ENCODE measurements at regions not wholly inside any gene's neighbourhood (a gene's known extent, or its start where the extent isn't known, plus 50 kb on each side); places are given as distances from the start of the nearest gene placed in this dataset.

GRCh38 chr6:166045173-166045859 is 122.3 kb downstream of the TBXT start:
- Histone ChIP-seq H3K4me1 (ENCODE audit: control insufficient read depth in 4 of 4, insufficient read depth in 4 of 4, low read length in 3 of 4) (no peaks in the 10 kb centered on the region), H3K36me3 (ENCODE audit: control insufficient read depth in 4 of 4, insufficient read depth in 3 of 4, low read depth in 1 of 4, low read length in 3 of 4) (no peaks in the 10 kb centered on the region), H3K27ac (ENCODE audit: low read depth in 1 of 2, low read length in 2 of 2) (no peak overlapping the region), H3K4me3 (ENCODE audit: low read depth in 1 of 3, low read length in 3 of 3) (no peak overlapping the region), H3K27me3 (ENCODE audit: control insufficient read depth in 4 of 4, insufficient read depth in 4 of 4, low read length in 3 of 4) (peaks cover 0 to 3% (median 0%) of the 10 kb centered on the region in 4 donors), H3K9me3 (ENCODE audit: control insufficient read depth in 4 of 4, low read length in 3 of 4) (peaks cover 0 to 2% (median 0%) of the 10 kb centered on the region in 4 donors), H3K9ac (ENCODE audit: low read depth in 1 of 2, low read length in 2 of 2) (no peak overlapping the region)
- DNase-seq (ENCODE audit: low spot score), result no peak
- TF ChIP-seq JUND (IDR thresholded peaks at IDR 0.05) (no peak), RAD21 (IDR thresholded peaks at IDR 0.05) (no peak), TAF1 (conservative IDR thresholded peaks at IDR 0.05) (no peak), FOXA2 (IDR thresholded peaks at IDR 0.05) (no peak), SP1 (IDR thresholded peaks at IDR 0.05) (no peak), ZBTB33 (IDR thresholded peaks at IDR 0.05) (no peak), YY1 (IDR thresholded peaks at IDR 0.05) (no peak)
- TF ChIP-seq, protein P1, sequence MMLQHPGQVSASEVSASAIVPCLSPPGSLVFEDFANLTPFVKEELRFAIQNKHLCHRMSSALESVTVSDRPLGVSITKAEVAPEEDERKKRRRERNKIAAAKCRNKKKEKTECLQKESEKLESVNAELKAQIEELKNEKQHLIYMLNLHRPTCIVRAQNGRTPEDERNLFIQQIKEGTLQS (IDR thresholded peaks at IDR 0.05), result no peak
- TF ChIP-seq, protein P2, sequence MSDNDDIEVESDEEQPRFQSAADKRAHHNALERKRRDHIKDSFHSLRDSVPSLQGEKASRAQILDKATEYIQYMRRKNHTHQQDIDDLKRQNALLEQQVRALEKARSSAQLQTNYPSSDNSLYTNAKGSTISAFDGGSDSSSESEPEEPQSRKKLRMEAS (IDR thresholded peaks at IDR 0.05), result no peak
- 55% methylated on average over 3 of the region's 3 CpGs for WGBS

GRCh38 chr6:166041277-166041676 is 126.4 kb downstream of the TBXT start:
- WGBS, result 67% methylated on average over 4 of the region's 4 CpGs

DNA sequence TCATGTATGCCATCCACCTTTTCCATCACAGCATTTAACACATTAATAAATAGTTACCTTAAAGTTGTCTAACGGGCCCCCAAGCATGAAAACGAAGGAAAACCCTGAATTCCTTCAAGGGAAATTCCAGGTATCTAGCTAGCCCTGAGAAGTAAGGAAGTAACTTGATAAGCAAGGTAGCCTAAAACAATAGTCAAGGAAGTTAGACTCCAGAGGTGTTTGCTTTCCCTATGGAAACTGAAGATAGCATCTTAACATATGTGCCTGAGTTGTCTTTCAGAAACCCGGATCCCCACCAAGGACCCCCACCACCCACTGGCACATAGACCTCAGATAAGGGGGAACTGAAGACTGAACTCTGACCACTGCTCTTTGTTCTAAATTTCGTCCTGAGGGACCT is 127.4 kb downstream of the TBXT start:
- 26% methylated on average over 4 of the region's 4 CpGs for WGBS
- H3K36me3 ChIP-seq (ENCODE audit: control insufficient read depth in 4 of 4, insufficient read depth in 3 of 4, low read depth in 1 of 4, low read length in 3 of 4), result no peaks in the 10 kb centered on the region
- H3K4me3 ChIP-seq (ENCODE audit: low read depth in 1 of 3, low read length in 3 of 3), result no peak overlapping the region
- no peak overlapping the region for H3K27ac ChIP-seq (ENCODE audit: low read depth in 1 of 2, low read length in 2 of 2)
- peaks cover 0 to 4% (median 0%) of the 10 kb centered on the region in 4 donors for H3K9me3 ChIP-seq (ENCODE audit: control insufficient read depth in 4 of 4, low read length in 3 of 4)
- no peaks in the 10 kb centered on the region for H3K4me1 ChIP-seq (ENCODE audit: control insufficient read depth in 4 of 4, insufficient read depth in 4 of 4, low read length in 3 of 4)
- no peak overlapping the region for H3K9ac ChIP-seq (ENCODE audit: low read depth in 1 of 2, low read length in 2 of 2)
- DNase-seq (ENCODE audit: low spot score), result no peak
- H3K27me3 ChIP-seq (ENCODE audit: control insufficient read depth in 4 of 4, insufficient read depth in 4 of 4, low read length in 3 of 4), result peaks cover 0 to 3% (median 0%) of the 10 kb centered on the region in 4 donors
- TF ChIP-seq, protein P1 (IDR thresholded peaks at IDR 0.05), result no peak
- TF ChIP-seq YY1 (IDR thresholded peaks at IDR 0.05), result no peak
- no peak for TF ChIP-seq ZBTB33 (IDR thresholded peaks at IDR 0.05)
- TF ChIP-seq RXRA (IDR thresholded peaks at IDR 0.05), result no peak
- no peak for TF ChIP-seq SP1 (IDR thresholded peaks at IDR 0.05)
- TF ChIP-seq HNF4A (conservative IDR thresholded peaks at IDR 0.05), result no peak
- no peak for TF ChIP-seq NR2F2 (IDR thresholded peaks at IDR 0.05)
- TF ChIP-seq TAF1 (conservative IDR thresholded peaks at IDR 0.05), result no peak
- TF ChIP-seq FOXA2 (IDR thresholded peaks at IDR 0.05), result no peak
- TF ChIP-seq HNF4G (IDR thresholded peaks at IDR 0.05), result no peak
- TF ChIP-seq, protein P3, sequence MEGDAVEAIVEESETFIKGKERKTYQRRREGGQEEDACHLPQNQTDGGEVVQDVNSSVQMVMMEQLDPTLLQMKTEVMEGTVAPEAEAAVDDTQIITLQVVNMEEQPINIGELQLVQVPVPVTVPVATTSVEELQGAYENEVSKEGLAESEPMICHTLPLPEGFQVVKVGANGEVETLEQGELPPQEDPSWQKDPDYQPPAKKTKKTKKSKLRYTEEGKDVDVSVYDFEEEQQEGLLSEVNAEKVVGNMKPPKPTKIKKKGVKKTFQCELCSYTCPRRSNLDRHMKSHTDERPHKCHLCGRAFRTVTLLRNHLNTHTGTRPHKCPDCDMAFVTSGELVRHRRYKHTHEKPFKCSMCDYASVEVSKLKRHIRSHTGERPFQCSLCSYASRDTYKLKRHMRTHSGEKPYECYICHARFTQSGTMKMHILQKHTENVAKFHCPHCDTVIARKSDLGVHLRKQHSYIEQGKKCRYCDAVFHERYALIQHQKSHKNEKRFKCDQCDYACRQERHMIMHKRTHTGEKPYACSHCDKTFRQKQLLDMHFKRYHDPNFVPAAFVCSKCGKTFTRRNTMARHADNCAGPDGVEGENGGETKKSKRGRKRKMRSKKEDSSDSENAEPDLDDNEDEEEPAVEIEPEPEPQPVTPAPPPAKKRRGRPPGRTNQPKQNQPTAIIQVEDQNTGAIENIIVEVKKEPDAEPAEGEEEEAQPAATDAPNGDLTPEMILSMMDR (IDR thresholded peaks at IDR 0.05; ENCODE audit: low read depth, low read length, missing input control), result no peak
- no peak for TF ChIP-seq EGR1 (IDR thresholded peaks at IDR 0.05; ENCODE audit: low read depth in 2 of 2)
- TF ChIP-seq, protein P4, sequence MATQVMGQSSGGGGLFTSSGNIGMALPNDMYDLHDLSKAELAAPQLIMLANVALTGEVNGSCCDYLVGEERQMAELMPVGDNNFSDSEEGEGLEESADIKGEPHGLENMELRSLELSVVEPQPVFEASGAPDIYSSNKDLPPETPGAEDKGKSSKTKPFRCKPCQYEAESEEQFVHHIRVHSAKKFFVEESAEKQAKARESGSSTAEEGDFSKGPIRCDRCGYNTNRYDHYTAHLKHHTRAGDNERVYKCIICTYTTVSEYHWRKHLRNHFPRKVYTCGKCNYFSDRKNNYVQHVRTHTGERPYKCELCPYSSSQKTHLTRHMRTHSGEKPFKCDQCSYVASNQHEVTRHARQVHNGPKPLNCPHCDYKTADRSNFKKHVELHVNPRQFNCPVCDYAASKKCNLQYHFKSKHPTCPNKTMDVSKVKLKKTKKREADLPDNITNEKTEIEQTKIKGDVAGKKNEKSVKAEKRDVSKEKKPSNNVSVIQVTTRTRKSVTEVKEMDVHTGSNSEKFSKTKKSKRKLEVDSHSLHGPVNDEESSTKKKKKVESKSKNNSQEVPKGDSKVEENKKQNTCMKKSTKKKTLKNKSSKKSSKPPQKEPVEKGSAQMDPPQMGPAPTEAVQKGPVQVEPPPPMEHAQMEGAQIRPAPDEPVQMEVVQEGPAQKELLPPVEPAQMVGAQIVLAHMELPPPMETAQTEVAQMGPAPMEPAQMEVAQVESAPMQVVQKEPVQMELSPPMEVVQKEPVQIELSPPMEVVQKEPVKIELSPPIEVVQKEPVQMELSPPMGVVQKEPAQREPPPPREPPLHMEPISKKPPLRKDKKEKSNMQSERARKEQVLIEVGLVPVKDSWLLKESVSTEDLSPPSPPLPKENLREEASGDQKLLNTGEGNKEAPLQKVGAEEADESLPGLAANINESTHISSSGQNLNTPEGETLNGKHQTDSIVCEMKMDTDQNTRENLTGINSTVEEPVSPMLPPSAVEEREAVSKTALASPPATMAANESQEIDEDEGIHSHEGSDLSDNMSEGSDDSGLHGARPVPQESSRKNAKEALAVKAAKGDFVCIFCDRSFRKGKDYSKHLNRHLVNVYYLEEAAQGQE (IDR thresholded peaks at IDR 0.05), result no peak

More at GRCh38 chr6:166041277-166041676, 126.4 kb downstream of the TBXT start:
- Histone ChIP-seq H3K27ac (ENCODE audit: low read depth in 1 of 2, low read length in 2 of 2) (no peak overlapping the region), H3K9me3 (ENCODE audit: control insufficient read depth in 4 of 4, low read length in 3 of 4) (peaks cover 0 to 4% (median 0%) of the 10 kb centered on the region in 4 donors), H3K27me3 (ENCODE audit: control insufficient read depth in 4 of 4, insufficient read depth in 4 of 4, low read length in 3 of 4) (peaks cover 0 to 3% (median 0%) of the 10 kb centered on the region in 4 donors), H3K9ac (ENCODE audit: low read depth in 1 of 2, low read length in 2 of 2) (no peak overlapping the region), H3K4me1 (ENCODE audit: control insufficient read depth in 4 of 4, insufficient read depth in 4 of 4, low read length in 3 of 4) (no peaks in the 10 kb centered on the region), H3K36me3 (ENCODE audit: control insufficient read depth in 4 of 4, insufficient read depth in 3 of 4, low read depth in 1 of 4, low read length in 3 of 4) (no peaks in the 10 kb centered on the region), H3K4me3 (ENCODE audit: low read depth in 1 of 3, low read length in 3 of 3) (no peak overlapping the region)
- DNase-seq (ENCODE audit: low spot score), result no peak
- TF ChIP-seq RXRA (IDR thresholded peaks at IDR 0.05) (no peak), RAD21 (IDR thresholded peaks at IDR 0.05) (no peak), SP1 (IDR thresholded peaks at IDR 0.05) (no peak)
